PFSK-1 (cell line): ENCODE measurements at regions not wholly inside any gene's neighbourhood (a gene's known extent, or its start where the extent isn't known, plus 50 kb on each side); places are given as distances from the start of the nearest gene placed in this dataset.

Experiments used
- FOXP2 ChIP-seq: optimal IDR thresholded peaks from 2 replicates; pipeline ENCODE3; 2011; ENCODE audit warnings: borderline replicate concordance, control low read depth, inconsistent platforms; ENCODE audit not compliant: insufficient read depth; ENCODE audit errors: extremely low read length, extremely low read depth
- POLR2AphosphoS5 ChIP-seq: IDR thresholded peaks from 2 replicates; pipeline ENCODE4 v1.6.1; 2012; ENCODE audit warnings: low read depth, mild to moderate bottlenecking, control low read depth, low read length, moderate library complexity
- REST ChIP-seq, 2 experiments: IDR thresholded peaks; 2 replicates each; pipeline versions ENCODE4 v1.6.1 to v1.8.0; 2011 to 2012; ENCODE audit warnings: low read depth in 2 of 2, low read length in 2 of 2, control low read depth in 1 of 2, inconsistent platforms in 1 of 2, mild to moderate bottlenecking in 1 of 2, moderate library complexity in 1 of 2; ENCODE audit not compliant: insufficient read depth in 1 of 2
- SIN3A ChIP-seq: IDR thresholded peaks from 2 replicates; pipeline ENCODE4 v1.6.1; 2012; ENCODE audit warnings: mild to moderate bottlenecking, low read length, moderate library complexity, borderline replicate concordance; ENCODE audit not compliant: insufficient read depth
- TAF1 ChIP-seq: IDR thresholded peaks from 2 replicates; pipeline ENCODE4 v1.6.1; 2012; ENCODE audit warnings: low read length, control low read depth, borderline replicate concordance; ENCODE audit not compliant: insufficient read depth

DNA sequence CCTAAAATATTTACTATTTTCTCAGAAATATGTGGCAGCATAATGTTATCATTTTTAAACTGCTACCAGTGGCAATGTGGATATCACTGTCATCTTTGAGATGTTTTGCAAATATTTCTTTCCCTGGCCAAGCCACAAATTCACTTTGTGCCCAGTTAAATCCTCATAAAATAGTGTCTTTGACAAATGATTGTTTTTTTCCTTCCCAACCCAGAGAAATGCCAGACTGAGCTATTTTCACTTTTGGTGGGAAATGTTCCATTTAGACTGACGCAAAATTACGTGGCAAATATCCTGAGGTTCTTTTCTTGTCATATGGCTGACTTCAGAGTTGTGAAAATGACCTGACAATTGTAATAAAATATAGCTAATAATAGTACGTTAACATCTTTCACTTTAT is 807.0 kb upstream of the SOX9 start:
- TF ChIP-seq FOXP2 (no peak), POLR2AphosphoS5 (no peak), TAF1 (no peak), SIN3A (no peak), REST (IDR thresholded peaks at IDR 0.05; ENCODE audit: insufficient read depth in 1 of 2, low read depth in 2 of 2, low read length in 2 of 2) (no peak)

DNA sequence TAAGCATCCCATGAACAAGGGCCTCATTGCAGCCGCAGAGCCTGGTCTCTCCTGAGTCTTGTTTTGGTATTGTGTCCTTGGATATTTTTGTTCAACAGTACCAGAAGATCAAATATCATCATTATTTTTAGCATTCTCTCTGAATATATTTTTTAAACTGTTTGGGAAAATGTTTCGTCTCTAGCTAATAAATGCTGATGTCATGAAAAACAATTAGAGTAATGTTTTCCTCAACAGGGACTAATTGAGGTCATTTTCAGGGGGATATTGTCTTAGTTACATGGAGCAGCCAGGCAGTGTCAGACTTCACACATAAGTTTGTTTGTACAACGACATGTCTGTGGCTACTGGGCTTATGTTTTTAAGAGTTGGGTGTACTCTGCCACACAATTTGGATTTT is 805.3 kb upstream of the SOX9 start:
- TF ChIP-seq SIN3A (no peak), FOXP2 (no peak), POLR2AphosphoS5 (no peak), REST (IDR thresholded peaks at IDR 0.05; ENCODE audit: insufficient read depth in 1 of 2, low read depth in 2 of 2, low read length in 2 of 2) (no peak), TAF1 (no peak)

DNA sequence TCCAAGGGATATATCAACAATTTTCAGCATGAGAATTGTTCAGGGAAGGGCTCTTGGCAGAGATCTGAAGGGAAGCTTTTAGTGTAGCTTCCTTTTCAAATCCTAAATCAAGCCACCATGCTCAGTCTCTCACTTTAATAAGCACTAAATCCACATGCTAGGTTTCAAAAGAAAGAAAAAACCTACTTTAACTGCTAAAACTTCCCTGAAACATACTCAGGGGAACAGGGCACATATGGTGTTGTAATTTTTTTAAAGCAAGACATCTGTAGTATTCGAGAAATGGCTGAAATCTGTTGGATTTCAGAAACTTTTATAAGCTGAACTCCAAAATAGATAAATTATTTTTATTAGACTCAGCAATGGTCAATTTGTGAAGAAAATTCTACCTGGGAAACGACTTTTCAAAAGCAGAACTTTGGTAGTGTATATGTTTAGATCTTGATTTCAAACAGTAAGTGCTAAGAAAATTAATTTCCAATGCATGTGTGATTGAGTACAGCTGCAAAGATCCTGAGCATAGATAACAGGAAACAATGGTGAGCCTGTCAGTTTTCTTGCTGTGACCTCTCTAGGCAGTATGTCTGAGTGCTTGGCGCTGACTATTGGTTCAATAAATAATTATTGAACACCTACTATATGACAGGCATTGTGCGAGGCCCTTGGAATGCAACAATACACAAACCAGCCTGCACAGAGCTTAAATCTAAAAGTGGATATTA is 804.5 kb upstream of the SOX9 start:
- TF ChIP-seq REST (IDR thresholded peaks at IDR 0.05; ENCODE audit: insufficient read depth in 1 of 2, low read depth in 2 of 2, low read length in 2 of 2) (no peak), FOXP2 (no peak), SIN3A (no peak), TAF1 (no peak), POLR2AphosphoS5 (no peak)

- TF ChIP-seq TAF1 = no peak
- no peak for TF ChIP-seq REST (IDR thresholded peaks at IDR 0.05; ENCODE audit: insufficient read depth in 1 of 2, low read depth in 2 of 2, low read length in 2 of 2)
- TF ChIP-seq FOXP2 = no peak
These were observed 800.6 kb upstream of the SOX9 start for GRCh38 chr17:71320009-71320796.
